ENCODE measurements at regions not wholly inside any gene's neighbourhood (a gene's known extent, or its start where the extent isn't known, plus 50 kb on each side); places are given as distances from the start of the nearest gene placed in this dataset.

DNA sequence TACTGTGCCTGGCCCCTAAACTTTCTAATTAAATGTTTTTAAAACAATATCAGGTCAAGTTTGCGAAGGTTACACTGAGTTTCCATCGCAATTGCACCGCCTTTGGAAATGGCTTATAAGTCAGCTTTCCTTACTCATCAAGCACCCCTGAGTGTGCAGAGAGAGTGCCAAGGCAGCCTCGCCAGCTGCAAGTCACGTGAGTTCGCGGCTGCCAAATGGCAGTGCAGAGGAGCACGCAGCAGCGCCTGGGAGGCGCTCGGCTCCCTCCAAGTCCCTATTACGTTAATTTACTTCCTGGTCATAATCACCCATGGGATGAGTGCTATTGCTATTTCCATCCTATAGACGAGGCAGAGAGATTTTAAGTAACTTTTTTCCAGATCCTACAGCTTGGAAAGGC, 319.6 kb downstream of the TEX29 start:
- TF ChIP-seq, protein P1, sequence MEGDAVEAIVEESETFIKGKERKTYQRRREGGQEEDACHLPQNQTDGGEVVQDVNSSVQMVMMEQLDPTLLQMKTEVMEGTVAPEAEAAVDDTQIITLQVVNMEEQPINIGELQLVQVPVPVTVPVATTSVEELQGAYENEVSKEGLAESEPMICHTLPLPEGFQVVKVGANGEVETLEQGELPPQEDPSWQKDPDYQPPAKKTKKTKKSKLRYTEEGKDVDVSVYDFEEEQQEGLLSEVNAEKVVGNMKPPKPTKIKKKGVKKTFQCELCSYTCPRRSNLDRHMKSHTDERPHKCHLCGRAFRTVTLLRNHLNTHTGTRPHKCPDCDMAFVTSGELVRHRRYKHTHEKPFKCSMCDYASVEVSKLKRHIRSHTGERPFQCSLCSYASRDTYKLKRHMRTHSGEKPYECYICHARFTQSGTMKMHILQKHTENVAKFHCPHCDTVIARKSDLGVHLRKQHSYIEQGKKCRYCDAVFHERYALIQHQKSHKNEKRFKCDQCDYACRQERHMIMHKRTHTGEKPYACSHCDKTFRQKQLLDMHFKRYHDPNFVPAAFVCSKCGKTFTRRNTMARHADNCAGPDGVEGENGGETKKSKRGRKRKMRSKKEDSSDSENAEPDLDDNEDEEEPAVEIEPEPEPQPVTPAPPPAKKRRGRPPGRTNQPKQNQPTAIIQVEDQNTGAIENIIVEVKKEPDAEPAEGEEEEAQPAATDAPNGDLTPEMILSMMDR (IDR thresholded peaks at IDR 0.05; ENCODE audit: low read length), result no peak
- TF ChIP-seq EZH2 (optimal IDR thresholded peaks at IDR 0.05; ENCODE audit: low read depth, low read length), result no peak
